B cell (primary cell): ENCODE measurements at regions not wholly inside any gene's neighbourhood (a gene's known extent, or its start where the extent isn't known, plus 50 kb on each side); places are given as distances from the start of the nearest gene placed in this dataset.

Source experiments
- CTCF ChIP-seq: fragments of 200-600 bp; IDR thresholded peaks from one replicate; pipeline ENCODE4 v1.8.0; 2022; ENCODE audit warnings: antibody characterized with exemption, mild to moderate bottlenecking
- EZH2 ChIP-seq: IDR thresholded peaks from 2 replicates; pipeline ENCODE4 v1.6.1; 2012; ENCODE audit warnings: borderline replicate concordance, low read depth, mild to moderate bottlenecking, moderate library complexity, low read length; ENCODE audit not compliant: insufficient read depth, poor library complexity, severe bottlenecking

GRCh38 chr6:90716376-90716775, 129.5 kb upstream of the MAP3K7 start:
- TF ChIP-seq CTCF: no peak
- no peak for TF ChIP-seq EZH2
